Kidney epithelial cell (primary cell): ENCODE measurements at regions not wholly inside any gene's neighbourhood (a gene's known extent, or its start where the extent isn't known, plus 50 kb on each side); places are given as distances from the start of the nearest gene placed in this dataset.

Source experiments
- DNase-seq: peaks from one replicate; pipeline ENCODE4 v3.0.0-alpha.2; 2010; ENCODE audit warnings: low read depth
- H3K27me3 ChIP-seq: 2 replicates; pipeline ENCODE4 v1.6.0; 2011; ENCODE audit warnings: low read length; ENCODE audit not compliant: control insufficient read depth, insufficient read depth
- H3K36me3 ChIP-seq: 2 replicates; pipeline ENCODE4 v1.5.1; 2011; ENCODE audit warnings: low read length; ENCODE audit not compliant: control insufficient read depth, insufficient read depth
- H3K4me3 ChIP-seq: 2 replicates; pipeline ENCODE4 v1.5.1; 2011; ENCODE audit warnings: low read depth, mild to moderate bottlenecking, control low read depth, low read length
- CTCF ChIP-seq: IDR thresholded peaks from 2 replicates; pipeline ENCODE4 v1.5.1; 2011; ENCODE audit warnings: mild to moderate bottlenecking, moderate library complexity, low read length, control low read depth, inconsistent platforms; ENCODE audit not compliant: insufficient read depth, poor library complexity, severe bottlenecking

- H3K27me3 ChIP-seq, result peaks cover 14% of the 10 kb centered on the region
- no peak for TF ChIP-seq CTCF
- no peak overlapping the region for H3K4me3 ChIP-seq
- no peaks in the 10 kb centered on the region for H3K36me3 ChIP-seq
- DNase-seq, result no peak
Observed at GRCh38 chr17:79269620-79270019, 195.0 kb downstream of the ENGASE start.

- Histone ChIP-seq H3K4me3 (no peak overlapping the region), H3K36me3 (no peaks in the 10 kb centered on the region), H3K27me3 (peaks cover 26% of the 10 kb centered on the region)
- no peak for TF ChIP-seq CTCF
- DNase-seq, result no peak
Observed at GRCh38 chr17:79263191-79263590, 188.6 kb downstream of the ENGASE start.

GRCh38 chr17:79262624-79263023, 188.0 kb downstream of the ENGASE start:
- H3K4me3 ChIP-seq, result no peak overlapping the region
- no peak for TF ChIP-seq CTCF
- no peak for DNase-seq
- no peaks in the 10 kb centered on the region for H3K36me3 ChIP-seq
- H3K27me3 ChIP-seq, result peaks cover 26% of the 10 kb centered on the region

- peaks cover 24% of the 10 kb centered on the region for H3K27me3 ChIP-seq
- no peak for TF ChIP-seq CTCF
- H3K36me3 ChIP-seq, result no peaks in the 10 kb centered on the region
- H3K4me3 ChIP-seq, result no peak overlapping the region
- no peak for DNase-seq
Observed at GRCh38 chr17:79261355-79262072, 186.9 kb downstream of the ENGASE start.

- Histone ChIP-seq H3K36me3 (no peaks in the 10 kb centered on the region), H3K4me3 (no peak overlapping the region), H3K27me3 (peaks cover 23% of the 10 kb centered on the region)
- no peak for TF ChIP-seq CTCF
- no peak for DNase-seq
Observed at GRCh38 chr17:79258843-79259242, 184.2 kb downstream of the ENGASE start.

GRCh38 chr17:79258041-79258440, 183.4 kb downstream of the ENGASE start:
- H3K27me3 ChIP-seq, result peaks cover 27% of the 10 kb centered on the region
- no peak for DNase-seq

More at GRCh38 chr17:79258041-79258440, 183.4 kb downstream of the ENGASE start:
- H3K36me3 ChIP-seq, result no peaks in the 10 kb centered on the region
- no peak for TF ChIP-seq CTCF
- no peak overlapping the region for H3K4me3 ChIP-seq
